Endothelial cell of umbilical vein (primary cell): ENCODE measurements at regions not wholly inside any gene's neighbourhood (a gene's known extent, or its start where the extent isn't known, plus 50 kb on each side); places are given as distances from the start of the nearest gene placed in this dataset.

Source experiments
- BruUV-seq: library from RNA; stranded (reverse); fragments of 400-500 nt; replicated peaks from 2 replicates; lab custom pipeline; 2021; lab: Mats Ljungman, UMichigan
- CTCF ChIA-PET: fragments of 300-600, 350-600 bp; sonication (Branson Sonifier 250); formaldehyde crosslinking; loops from one replicate; lab custom pipeline; 2021; ENCODE audit warnings: antibody characterized with exemption, inconsistent platforms; lab: Charles Lee
- POLR2A ChIA-PET: fragments of 300-600, 350-600 bp; sonication (Branson Sonifier 250); formaldehyde crosslinking; loops from one replicate; lab custom pipeline; 2021; ENCODE audit warnings: antibody characterized with exemption, inconsistent platforms; lab: Charles Lee
- DNase-seq: peaks from one replicate; pipeline ENCODE4 v3.0.0-alpha.2; 2011; ENCODE audit warnings: low read depth, low spot score
- FAIRE-seq: peaks from 2 replicates; lab custom pipeline; 2011; peaks lifted over from hg19 to GRCh38; lab: Jason Lieb, UNC
- H2AFZ ChIP-seq: 2 replicates; pipeline ENCODE4 v1.6.0; 2012; ENCODE audit warnings: low read depth, low read length, control low read depth, inconsistent platforms
- H3K27ac ChIP-seq: 2 replicates; pipeline ENCODE4 v1.5.1; 2011; ENCODE audit warnings: low read depth, mild to moderate bottlenecking, control low read depth, low read length, moderate library complexity; ENCODE audit not compliant: insufficient read depth
- H3K27me3 ChIP-seq, 2 experiments: 2 replicates each; pipeline versions ENCODE4 v1.6.0 to v1.6.1; 2011; ENCODE audit warnings: low read length in 2 of 2, mixed read lengths in 1 of 2; ENCODE audit not compliant: control insufficient read depth in 2 of 2, insufficient read depth in 2 of 2
- H3K36me3 ChIP-seq, 2 experiments: 2 replicates in 1 of 2; 3 replicates in 1 of 2; pipeline ENCODE4 v1.5.1; 2011; ENCODE audit warnings: low read length in 2 of 2, mild to moderate bottlenecking in 1 of 2, moderate library complexity in 1 of 2; ENCODE audit not compliant: control insufficient read depth in 2 of 2, insufficient read depth in 2 of 2; ENCODE audit errors: extremely low read depth in 1 of 2
- H3K4me1 ChIP-seq: 3 replicates; pipeline ENCODE4 v1.5.1; 2011; ENCODE audit warnings: mild to moderate bottlenecking, low read length; ENCODE audit not compliant: control insufficient read depth, insufficient read depth; ENCODE audit errors: extremely low read depth
- H3K4me2 ChIP-seq: 2 replicates; pipeline ENCODE4 v1.6.1; 2011; ENCODE audit warnings: low read length, control low read depth, mixed read lengths; ENCODE audit not compliant: insufficient read depth
- H3K4me3 ChIP-seq, 3 experiments: fragments of 200-600 bp in 1 of 3; sonication (generic), shearing (Covaris generic) in 1 of 3; replicated peaks in 1 of 3; 2 replicates each; pipeline ENCODE4 v1.5.1; 2011 to 2016; ENCODE audit warnings: control low read depth in 3 of 3, low read length in 3 of 3, mild to moderate bottlenecking in 2 of 3, inconsistent platforms in 1 of 3, low read depth in 1 of 3, moderate library complexity in 1 of 3; ENCODE audit not compliant: insufficient read depth in 1 of 3
- H3K79me2 ChIP-seq: 2 replicates; pipeline ENCODE4 v1.6.0; 2012; ENCODE audit warnings: low read length, inconsistent platforms; ENCODE audit not compliant: control insufficient read depth, insufficient read depth
- H3K9ac ChIP-seq: replicated peaks from 2 replicates; pipeline ENCODE3; 2011; ENCODE audit warnings: low read length, control low read depth; ENCODE audit not compliant: insufficient read depth; ENCODE audit errors: extremely low read depth
- H3K9me1 ChIP-seq: replicated peaks from 3 replicates; pipeline ENCODE4 v1.6.0; 2011; ENCODE audit warnings: mild to moderate bottlenecking, low read length; ENCODE audit not compliant: control insufficient read depth, insufficient read depth; ENCODE audit errors: extremely low read depth
- H3K9me3 ChIP-seq: replicated peaks from 2 replicates; pipeline ENCODE4 v1.5.1; 2012; ENCODE audit warnings: low read length, inconsistent platforms; ENCODE audit not compliant: control insufficient read depth, insufficient read depth
- H4K20me1 ChIP-seq: replicated peaks from 2 replicates; pipeline ENCODE3; 2011; ENCODE audit warnings: mild to moderate bottlenecking, low read length; ENCODE audit not compliant: control insufficient read depth, insufficient read depth; ENCODE audit errors: extremely low read depth
- EZH2 ChIP-seq: IDR thresholded peaks from 2 replicates; pipeline ENCODE4 v1.6.1; 2012; ENCODE audit warnings: borderline replicate concordance, low read depth, mild to moderate bottlenecking, moderate library complexity, low read length, inconsistent platforms; ENCODE audit not compliant: severe bottlenecking
- FOS ChIP-seq: IDR thresholded peaks from 2 replicates; pipeline ENCODE4 v1.6.1; 2011; ENCODE audit warnings: mild to moderate bottlenecking, low read length, moderate library complexity, borderline replicate concordance; ENCODE audit not compliant: insufficient read depth
- GATA2 ChIP-seq: IDR thresholded peaks from 2 replicates; pipeline ENCODE4 v1.7.0; 2011; ENCODE audit warnings: low read depth, mild to moderate bottlenecking, moderate library complexity, mixed read lengths, low read length; ENCODE audit not compliant: insufficient read length, insufficient read depth
- JUN ChIP-seq: IDR thresholded peaks from 2 replicates; pipeline ENCODE4 v1.6.1; 2011; ENCODE audit warnings: borderline replicate concordance, low read depth; ENCODE audit not compliant: insufficient read length, insufficient read depth
- MYC ChIP-seq: IDR thresholded peaks from one replicate; pipeline ENCODE4 v1.6.1; 2011; ENCODE audit warnings: mild to moderate bottlenecking, low read depth, low read length
- POLR2A ChIP-seq: IDR thresholded peaks from 2 replicates; pipeline ENCODE4 v1.6.1; 2012; ENCODE audit warnings: low read depth, mild to moderate bottlenecking, control low read depth, low read length
- POLR2AphosphoS5 ChIP-seq: IDR thresholded peaks from 2 replicates; pipeline ENCODE4 v1.6.1; 2012; ENCODE audit warnings: low read depth, mild to moderate bottlenecking, control low read depth, low read length, moderate library complexity; ENCODE audit not compliant: insufficient read depth
- dilution Hi-C: fragments of 300-500 bp; cut with MboI; formaldehyde crosslinking; loops from one replicate; pipeline ENCODE4 v1.15.0; 2019; ENCODE audit warnings: low sequenced_read_pairs; ENCODE audit not compliant: extremely low pct_ligation_motif_present
- intact Hi-C: fragments of 100-400 bp; cut with micrococcal nuclease; formaldehyde crosslinking; loops from one replicate; pipeline ENCODE4 v1.10.0; 2022
- TF ChIP-seq, protein P1 (sequence below): IDR thresholded peaks from 2 replicates; pipeline ENCODE4 v1.6.1; 2011; ENCODE audit not compliant: insufficient read depth, insufficient read length
- TF ChIP-seq, protein P2 (sequence below), 2 donors: IDR thresholded peaks; 1 replicate in 1 of 2; 2 replicates in 1 of 2; pipeline ENCODE4 v1.5.1; 2011; ENCODE audit warnings: low read length in 2 of 2, mild to moderate bottlenecking in 2 of 2, moderate library complexity in 2 of 2, control low read depth in 1 of 2, inconsistent platforms in 1 of 2, low read depth in 1 of 2; ENCODE audit not compliant: insufficient read depth in 1 of 2; ENCODE audit errors: extremely low read depth in 1 of 2

DNA sequence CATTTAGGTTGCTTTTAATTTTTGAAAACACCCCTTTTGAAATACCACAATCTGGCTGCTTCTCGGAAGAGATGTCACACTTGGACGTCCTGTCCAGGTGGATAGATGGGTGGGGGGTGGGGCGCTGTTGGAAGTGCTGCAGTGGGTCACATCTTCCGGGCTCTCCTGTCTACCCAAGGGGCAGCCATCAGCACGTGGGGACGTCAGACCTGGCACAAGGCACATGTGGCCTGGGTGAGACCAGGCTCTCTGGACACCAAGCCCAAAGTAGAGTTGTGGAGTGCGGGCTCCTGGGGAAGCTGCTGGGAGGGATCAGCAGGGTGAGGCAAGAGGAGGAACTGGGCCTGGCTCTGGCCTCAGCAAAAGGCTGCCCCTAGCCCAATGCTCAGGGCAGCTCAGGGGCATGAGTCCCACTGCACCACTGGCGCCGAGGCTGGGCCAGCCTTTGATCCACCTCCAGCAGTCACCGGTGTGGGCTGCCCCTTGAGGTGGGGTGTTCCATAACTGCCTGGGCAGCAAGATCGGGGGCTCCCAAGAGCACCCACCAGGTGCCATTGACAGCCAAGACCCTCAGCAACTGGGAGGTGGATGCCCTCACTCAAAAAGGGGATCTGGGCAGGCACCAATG lies 68.6 kb upstream of the CCND1 start:
- intact Hi-C loops, result no loop called here
- no TSS peak for BruUV-seq
- ChIA-PET POLR2A (no interaction called here), CTCF (no interaction called here)
- no peak for DNase-seq
- peaks cover 6% of the 10 kb centered on the region for H3K4me1 ChIP-seq
- H3K79me2 ChIP-seq, result no peaks in the 10 kb centered on the region
- no peak for TF ChIP-seq GATA2
- TF ChIP-seq, protein P1, sequence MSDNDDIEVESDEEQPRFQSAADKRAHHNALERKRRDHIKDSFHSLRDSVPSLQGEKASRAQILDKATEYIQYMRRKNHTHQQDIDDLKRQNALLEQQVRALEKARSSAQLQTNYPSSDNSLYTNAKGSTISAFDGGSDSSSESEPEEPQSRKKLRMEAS, result no peak
- TF ChIP-seq, protein P2, sequence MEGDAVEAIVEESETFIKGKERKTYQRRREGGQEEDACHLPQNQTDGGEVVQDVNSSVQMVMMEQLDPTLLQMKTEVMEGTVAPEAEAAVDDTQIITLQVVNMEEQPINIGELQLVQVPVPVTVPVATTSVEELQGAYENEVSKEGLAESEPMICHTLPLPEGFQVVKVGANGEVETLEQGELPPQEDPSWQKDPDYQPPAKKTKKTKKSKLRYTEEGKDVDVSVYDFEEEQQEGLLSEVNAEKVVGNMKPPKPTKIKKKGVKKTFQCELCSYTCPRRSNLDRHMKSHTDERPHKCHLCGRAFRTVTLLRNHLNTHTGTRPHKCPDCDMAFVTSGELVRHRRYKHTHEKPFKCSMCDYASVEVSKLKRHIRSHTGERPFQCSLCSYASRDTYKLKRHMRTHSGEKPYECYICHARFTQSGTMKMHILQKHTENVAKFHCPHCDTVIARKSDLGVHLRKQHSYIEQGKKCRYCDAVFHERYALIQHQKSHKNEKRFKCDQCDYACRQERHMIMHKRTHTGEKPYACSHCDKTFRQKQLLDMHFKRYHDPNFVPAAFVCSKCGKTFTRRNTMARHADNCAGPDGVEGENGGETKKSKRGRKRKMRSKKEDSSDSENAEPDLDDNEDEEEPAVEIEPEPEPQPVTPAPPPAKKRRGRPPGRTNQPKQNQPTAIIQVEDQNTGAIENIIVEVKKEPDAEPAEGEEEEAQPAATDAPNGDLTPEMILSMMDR (IDR thresholded peaks at IDR 0.05; ENCODE audit: extremely low read depth in 1 of 2, insufficient read depth in 1 of 2, low read depth in 1 of 2, low read length in 2 of 2), result no peak
- no peak for TF ChIP-seq POLR2A
- no peak for TF ChIP-seq POLR2AphosphoS5
- no peak for TF ChIP-seq JUN
- TF ChIP-seq FOS, result no peak
- no peak for TF ChIP-seq MYC
- no peak for TF ChIP-seq EZH2
- H3K4me3 ChIP-seq, result no peak overlapping the region
- no peaks in the 10 kb centered on the region for H3K9me1 ChIP-seq
- H3K27ac ChIP-seq, result no peak overlapping the region
- FAIRE-seq, result no peak
- no peak overlapping the region for H3K9ac ChIP-seq
- no peaks in the 10 kb centered on the region for H3K36me3 ChIP-seq
- H2AFZ ChIP-seq, result no peak overlapping the region
- dilution Hi-C loops, result no loop called here
- peaks cover 2 to 8% of the 10 kb centered on the region in 2 experiments for H3K27me3 ChIP-seq
- H3K4me2 ChIP-seq, result no peak overlapping the region
- no peaks in the 10 kb centered on the region for H3K9me3 ChIP-seq
- no peaks in the 10 kb centered on the region for H4K20me1 ChIP-seq
